Large intestine (tissue), 3 donors: ENCODE measurements at regions not wholly inside any gene's neighbourhood (a gene's known extent, or its start where the extent isn't known, plus 50 kb on each side); places are given as distances from the start of the nearest gene placed in this dataset.

Experiments
- DNase-seq, 2 donors: peaks; one replicate each; pipeline versions ENCODE4 v3.0.0 to v3.0.0-alpha.2; 2013
- H3K27ac ChIP-seq: one replicate; pipeline ENCODE4 v1.5.1; 2013; ENCODE audit warnings: low read length
- H3K27me3 ChIP-seq: 2 replicates; pipeline ENCODE4 v1.6.1; 2013; ENCODE audit warnings: low read length; ENCODE audit not compliant: control insufficient read depth, insufficient read depth
- H3K36me3 ChIP-seq: 2 replicates; pipeline ENCODE4 v1.6.1; 2013; ENCODE audit warnings: low read length; ENCODE audit not compliant: control insufficient read depth, insufficient read depth
- H3K4me1 ChIP-seq: one replicate; pipeline ENCODE4 v1.6.1; 2013; ENCODE audit warnings: low read length; ENCODE audit not compliant: control insufficient read depth, insufficient read depth
- H3K4me3 ChIP-seq: one replicate; pipeline ENCODE4 v1.5.1; 2013; ENCODE audit warnings: low read length
- H3K9me3 ChIP-seq: one replicate; pipeline ENCODE4 v1.6.1; 2013; ENCODE audit warnings: mild to moderate bottlenecking, low read depth, low read length, moderate library complexity; ENCODE audit not compliant: control insufficient read depth
- WGBS: methylation state at CpG from one replicate; pipeline ENCODE4 v1.1.5; 2013; ENCODE audit warnings: low lambda C conversion rate; ENCODE audit not compliant: insufficient coverage; 5-methylcytosine and 5-hydroxymethylcytosine counted together

GRCh38 chr1:5349526-5349925, 642.7 kb downstream of the NPHP4 start:
- H3K4me3 ChIP-seq, result no peak overlapping the region
- no peaks in the 10 kb centered on the region for H3K9me3 ChIP-seq
- DNase-seq, result no peak
- H3K4me1 ChIP-seq, result peaks cover 10% of the 10 kb centered on the region
- H3K27ac ChIP-seq, result no peak overlapping the region
- no peaks in the 10 kb centered on the region for H3K36me3 ChIP-seq
- H3K27me3 ChIP-seq, result no peaks in the 10 kb centered on the region
- WGBS, result no CpG with 5 or more reads among the region's 6 CpGs

GRCh38 chr1:5348732-5349465, 643.3 kb downstream of the NPHP4 start:
- no peak overlapping the region for H3K27ac ChIP-seq
- H3K27me3 ChIP-seq, result no peaks in the 10 kb centered on the region
- DNase-seq, result no peak
- 93% methylated on average over 3 of the region's 15 CpGs for WGBS
- H3K36me3 ChIP-seq, result no peaks in the 10 kb centered on the region
- no peaks in the 10 kb centered on the region for H3K9me3 ChIP-seq
- peaks cover 10% of the 10 kb centered on the region for H3K4me1 ChIP-seq
- H3K4me3 ChIP-seq, result no peak overlapping the region

DNA sequence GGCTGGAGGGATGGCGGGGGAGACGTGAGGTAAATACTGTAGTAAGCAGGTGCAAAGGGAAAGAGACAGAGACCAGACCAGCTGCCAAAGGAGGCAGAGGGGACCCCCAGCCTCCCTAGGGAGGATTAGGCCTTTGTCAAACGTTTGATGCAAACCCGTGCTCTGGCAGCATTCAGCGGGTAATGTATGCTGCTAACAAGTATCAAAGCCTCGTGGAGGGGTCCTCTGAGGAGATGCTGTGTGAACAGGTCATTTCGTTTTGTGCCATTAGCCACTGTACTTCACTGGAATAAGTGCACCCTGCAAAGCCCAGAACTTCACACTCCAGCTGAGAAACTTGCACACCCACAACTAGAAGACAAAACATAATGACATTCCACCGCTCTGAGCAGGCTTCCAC, 644.5 kb downstream of the NPHP4 start:
- WGBS, result no CpG with 5 or more reads among the region's 8 CpGs
- Histone ChIP-seq H3K4me3 (no peak overlapping the region), H3K9me3 (no peaks in the 10 kb centered on the region), H3K36me3 (no peaks in the 10 kb centered on the region), H3K27ac (no peak overlapping the region), H3K27me3 (no peaks in the 10 kb centered on the region), H3K4me1 (peaks cover 10% of the 10 kb centered on the region)
- DNase-seq, result no peak

GRCh38 chr1:5345556-5345955, 646.7 kb downstream of the NPHP4 start:
- H3K4me1 ChIP-seq, result peaks cover 10% of the 10 kb centered on the region
- WGBS, result no CpG with 5 or more reads among the region's 8 CpGs
- H3K4me3 ChIP-seq, result no peak overlapping the region
- H3K9me3 ChIP-seq, result no peaks in the 10 kb centered on the region
- no peaks in the 10 kb centered on the region for H3K36me3 ChIP-seq
- DNase-seq, result no peak
- no peak overlapping the region for H3K27ac ChIP-seq
- no peaks in the 10 kb centered on the region for H3K27me3 ChIP-seq

DNA sequence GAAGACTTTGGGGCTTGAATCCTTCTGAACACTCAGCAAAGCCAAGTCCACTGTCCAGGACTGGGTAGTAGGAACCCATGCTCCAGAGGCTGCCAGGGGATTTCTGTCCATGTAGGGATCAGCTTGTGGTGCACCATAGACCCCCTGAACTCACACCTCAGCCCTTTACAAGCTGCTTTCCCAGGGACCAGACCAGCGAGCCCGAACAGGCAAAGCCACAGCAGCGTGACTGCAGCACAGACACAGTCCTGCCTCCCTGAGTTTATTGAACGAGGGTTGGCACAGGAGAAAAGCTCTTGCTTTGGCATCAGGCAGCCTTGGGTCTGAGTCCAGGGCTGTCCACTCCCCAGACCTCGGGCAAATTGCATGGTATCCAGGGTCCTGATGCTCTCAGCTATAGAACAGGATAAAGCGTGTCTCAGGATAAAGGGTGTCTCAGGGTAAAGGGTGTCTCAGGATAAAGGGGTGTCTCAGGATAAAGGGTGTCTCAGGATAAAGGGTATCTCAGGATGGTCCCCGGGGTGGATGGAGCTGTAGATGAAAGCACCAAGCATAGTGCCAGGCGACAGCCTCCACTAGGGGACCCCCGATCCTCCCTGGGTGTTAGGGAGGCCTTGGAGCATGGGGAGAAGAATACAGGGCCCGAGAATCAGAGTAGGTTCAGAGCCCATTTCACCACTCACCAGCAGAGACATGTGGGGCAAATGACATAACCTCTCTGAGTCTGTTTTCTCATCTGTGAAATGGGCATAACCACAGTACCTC, 648.8 kb downstream of the NPHP4 start:
- peaks cover 10% of the 10 kb centered on the region for H3K4me1 ChIP-seq
- WGBS, result no CpG with 5 or more reads among the region's 10 CpGs
- no peaks in the 10 kb centered on the region for H3K27me3 ChIP-seq
- H3K27ac ChIP-seq, result no peak overlapping the region
- H3K4me3 ChIP-seq, result no peak overlapping the region
- no peaks in the 10 kb centered on the region for H3K9me3 ChIP-seq
- H3K36me3 ChIP-seq, result no peaks in the 10 kb centered on the region
- no peak for DNase-seq

GRCh38 chr1:5342830-5343229, 649.4 kb downstream of the NPHP4 start:
- WGBS, result no CpG with 5 or more reads among the region's 11 CpGs
- H3K4me1 ChIP-seq, result peaks cover 10% of the 10 kb centered on the region
- H3K27me3 ChIP-seq, result no peaks in the 10 kb centered on the region
- no peak overlapping the region for H3K4me3 ChIP-seq
- no peaks in the 10 kb centered on the region for H3K36me3 ChIP-seq
- no peak overlapping the region for H3K27ac ChIP-seq
- no peak for DNase-seq
- no peaks in the 10 kb centered on the region for H3K9me3 ChIP-seq

DNA sequence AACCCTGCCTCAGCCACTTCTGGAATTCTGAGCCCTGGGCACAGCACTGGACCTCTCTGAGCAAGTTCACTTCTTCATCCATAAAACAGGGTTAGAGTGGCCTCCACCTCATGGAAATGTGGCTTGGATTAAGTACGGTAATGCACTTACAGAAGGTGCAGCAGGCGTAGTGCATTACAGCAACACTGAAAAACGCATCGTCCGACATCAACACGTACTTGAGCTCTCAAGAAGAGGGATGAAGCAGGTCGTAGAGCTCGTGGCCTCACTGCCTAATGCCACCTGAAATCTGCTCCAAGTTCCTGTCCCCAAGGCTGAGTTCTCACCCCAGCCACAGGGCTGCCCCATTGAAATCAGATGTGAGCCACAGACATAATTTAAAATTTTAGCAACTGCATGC, 650.1 kb downstream of the NPHP4 start:
- no peaks in the 10 kb centered on the region for H3K9me3 ChIP-seq
- no peak overlapping the region for H3K4me3 ChIP-seq
- H3K27me3 ChIP-seq, result no peaks in the 10 kb centered on the region
- WGBS, result no CpG with 5 or more reads among the region's 8 CpGs
- H3K36me3 ChIP-seq, result no peaks in the 10 kb centered on the region
- no peak overlapping the region for H3K27ac ChIP-seq
- peaks cover 10% of the 10 kb centered on the region for H3K4me1 ChIP-seq
- no peak for DNase-seq

DNA sequence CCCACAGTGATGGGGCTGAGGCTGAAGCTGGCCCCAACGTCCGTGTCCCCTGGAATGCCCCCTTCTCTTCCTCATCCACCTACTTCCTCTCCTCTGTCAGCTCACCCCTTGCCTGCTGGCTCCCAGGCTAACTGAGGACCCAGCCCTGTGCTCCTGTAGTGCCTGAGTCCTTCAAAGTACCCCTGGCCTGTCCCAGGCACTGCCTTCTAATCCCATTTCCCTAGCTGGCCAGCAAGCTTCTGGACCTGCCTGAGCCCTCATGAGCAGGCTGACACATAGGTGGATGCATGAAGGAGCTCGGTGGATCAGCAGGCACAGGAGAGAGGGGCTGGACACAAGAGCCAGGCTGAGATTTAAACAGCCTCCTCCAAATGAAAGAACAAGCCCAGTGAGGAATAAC, 650.8 kb downstream of the NPHP4 start:
- H3K9me3 ChIP-seq, result no peaks in the 10 kb centered on the region
- peaks cover 10% of the 10 kb centered on the region for H3K4me1 ChIP-seq
- H3K27ac ChIP-seq, result no peak overlapping the region
- no peaks in the 10 kb centered on the region for H3K27me3 ChIP-seq
- WGBS, result no CpG with 5 or more reads among the region's 3 CpGs
- H3K36me3 ChIP-seq, result no peaks in the 10 kb centered on the region
- no peak for DNase-seq
- no peak overlapping the region for H3K4me3 ChIP-seq

DNA sequence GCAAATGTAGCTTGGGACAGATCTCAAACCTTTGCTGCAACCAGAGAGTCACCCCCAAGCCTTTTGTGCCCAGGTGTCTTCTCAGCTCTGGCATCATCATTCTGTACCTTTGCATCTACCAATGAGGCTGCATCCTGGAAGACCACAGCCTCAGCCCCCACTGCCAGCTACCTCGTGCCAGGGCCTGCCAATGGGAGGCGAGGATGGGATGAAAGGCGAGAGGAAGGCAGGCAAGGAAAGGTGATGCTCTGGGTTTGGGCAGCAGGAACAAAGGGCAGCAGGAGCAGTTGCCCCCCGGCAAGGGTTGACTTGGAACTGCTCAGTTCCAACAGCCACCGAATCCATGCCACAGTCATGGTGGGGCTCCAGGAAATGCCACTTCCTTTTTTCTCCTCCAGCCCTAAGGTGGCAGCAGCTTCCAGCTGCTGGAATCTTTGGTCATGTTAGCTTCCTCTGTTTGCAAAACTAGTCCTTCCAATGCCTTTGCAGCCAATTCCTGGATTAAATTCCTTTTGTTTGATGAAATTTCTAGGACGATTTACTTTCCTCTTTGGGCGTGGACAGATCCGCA, 651.6 kb downstream of the NPHP4 start:
- Histone ChIP-seq H3K9me3 (no peaks in the 10 kb centered on the region), H3K36me3 (no peaks in the 10 kb centered on the region), H3K27me3 (no peaks in the 10 kb centered on the region), H3K4me1 (peaks cover 2% of the 10 kb centered on the region), H3K4me3 (no peak overlapping the region), H3K27ac (no peak overlapping the region)
- no peak for DNase-seq
- no CpG with 5 or more reads among the region's 8 CpGs for WGBS

DNA sequence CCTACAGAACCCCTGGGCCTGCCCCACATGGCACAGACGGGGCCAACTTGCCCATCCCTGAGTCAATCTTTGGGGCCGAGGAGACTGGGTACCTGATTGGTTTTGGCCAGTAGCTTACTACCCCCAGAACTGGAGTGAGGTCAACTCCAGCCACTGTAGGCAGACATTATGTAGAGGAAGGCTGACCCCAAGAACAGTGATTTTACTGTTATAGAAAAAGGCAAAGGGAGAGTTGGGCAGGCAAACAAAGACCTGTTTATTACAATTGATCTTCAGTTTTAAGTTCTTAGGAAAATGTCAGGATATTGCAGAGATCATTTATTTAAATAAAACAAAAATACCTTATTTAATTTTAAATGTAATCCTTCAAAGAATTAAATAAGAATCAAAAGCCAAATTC, 653.8 kb downstream of the NPHP4 start:
- WGBS, result no CpG with 5 or more reads among the region's 2 CpGs

More for the DNA sequence above, 653.8 kb downstream of the NPHP4 start:
- Histone ChIP-seq H3K27me3 (no peaks in the 10 kb centered on the region), H3K36me3 (no peaks in the 10 kb centered on the region), H3K27ac (no peak overlapping the region), H3K4me3 (no peak overlapping the region), H3K9me3 (no peaks in the 10 kb centered on the region), H3K4me1 (peaks cover 3% of the 10 kb centered on the region)
- DNase-seq, result no peak
